Pons (tissue), 1 donor: ENCODE measurements at regions not wholly inside any gene's neighbourhood (a gene's known extent, or its start where the extent isn't known, plus 50 kb on each side); places are given as distances from the start of the nearest gene placed in this dataset.

Experiments used
- DNase-seq: peaks from one replicate; pipeline ENCODE4 v3.0.0-alpha.2; 2016; ENCODE audit warnings: low spot score

DNA sequence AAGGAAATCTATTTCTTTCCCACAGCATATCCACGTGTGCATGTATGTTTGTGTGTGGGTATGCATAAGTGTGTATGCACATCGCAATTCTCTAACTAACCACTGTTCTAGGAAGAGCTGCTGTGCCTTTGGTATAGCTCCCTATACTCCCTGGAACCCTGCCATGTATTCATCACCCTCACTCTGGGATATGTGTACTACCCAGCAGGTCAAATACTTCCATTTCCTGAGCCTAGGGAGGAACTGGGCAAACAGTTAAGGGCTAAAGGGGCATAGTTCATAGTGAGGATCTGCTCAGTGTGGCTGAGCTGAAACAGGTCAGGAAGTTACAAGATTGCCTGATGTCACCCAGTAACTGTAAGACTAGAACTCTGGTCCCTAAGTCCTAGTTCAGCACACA lies 260.4 kb downstream of the RPLP1 start:
- no peak for DNase-seq

DNA sequence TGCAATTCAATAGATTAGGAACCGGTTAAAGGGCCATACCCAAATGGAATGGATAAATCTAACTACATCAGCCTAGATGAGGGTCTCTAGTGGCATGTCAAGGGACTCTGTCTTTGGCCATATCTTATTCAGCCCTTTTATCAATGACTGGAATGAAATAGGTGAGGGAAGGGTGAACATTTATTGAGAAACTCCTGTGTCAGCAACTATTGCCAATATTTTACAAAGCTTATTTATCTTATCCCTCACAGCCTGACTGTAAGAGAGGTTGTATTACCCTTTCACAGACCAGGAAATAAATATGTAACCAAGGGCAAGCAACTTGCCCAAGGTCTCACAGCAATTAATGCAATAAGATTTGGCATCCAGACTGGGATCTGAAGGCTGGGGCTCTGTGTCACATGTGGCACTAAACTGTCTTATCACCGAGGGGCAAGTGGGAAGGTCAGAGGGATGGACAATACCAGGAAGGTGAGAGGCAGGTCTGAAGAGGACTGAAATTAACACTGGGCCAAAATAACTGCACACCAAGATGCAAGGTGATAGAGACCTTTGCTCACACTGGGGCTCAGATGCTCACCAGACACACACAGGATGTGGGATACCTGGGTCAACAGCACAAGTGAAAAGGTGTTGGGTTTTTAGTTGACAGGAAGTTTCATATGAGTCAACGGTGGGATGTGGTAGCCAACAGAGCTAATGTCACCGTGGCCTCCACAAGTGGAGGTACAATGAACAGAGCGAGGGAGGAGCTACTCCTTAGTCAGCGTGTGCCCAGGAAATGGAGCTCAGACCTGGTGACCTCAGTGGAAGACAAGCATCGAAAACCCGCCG lies 261.3 kb downstream of the RPLP1 start:
- no peak for DNase-seq

DNA sequence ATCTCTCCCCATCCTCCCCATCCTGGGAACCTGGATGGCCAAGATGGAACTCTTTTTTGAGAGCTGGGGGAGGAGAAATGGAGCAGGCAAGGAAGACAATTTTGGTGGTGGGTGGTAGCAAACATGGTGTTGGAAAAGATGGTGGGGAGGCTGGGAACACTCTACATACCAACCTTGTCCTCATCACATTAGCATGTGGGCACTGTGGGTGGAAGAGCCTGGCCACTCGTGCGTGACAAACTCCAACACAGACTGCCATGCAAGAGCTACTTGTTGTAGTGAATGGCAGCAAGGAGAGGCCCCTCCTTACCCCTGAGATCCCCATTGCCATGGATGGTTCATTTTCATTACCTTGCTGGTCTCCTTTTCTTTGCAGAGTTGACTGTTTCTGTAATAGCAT lies 262.6 kb downstream of the RPLP1 start:
- DNase-seq, result no peak

DNA sequence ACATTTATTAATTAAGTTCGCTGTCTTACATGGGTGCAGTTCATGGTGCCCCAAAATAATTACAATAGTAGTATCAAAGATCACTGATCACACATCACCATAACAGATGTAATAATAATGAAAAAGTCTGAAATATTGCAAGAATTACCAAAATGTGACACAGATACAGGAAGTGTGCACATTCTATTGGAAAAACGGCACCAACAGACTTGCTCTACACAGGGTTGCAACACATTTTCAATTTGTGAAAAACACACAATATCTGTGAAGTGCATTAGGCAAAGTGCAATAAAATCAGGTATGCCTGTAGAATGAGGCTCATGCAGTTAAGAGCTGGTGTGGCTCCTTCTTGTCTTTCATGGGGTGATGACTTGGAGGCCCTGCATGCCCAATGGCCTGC lies 265.8 kb downstream of the RPLP1 start:
- no peak for DNase-seq

DNA sequence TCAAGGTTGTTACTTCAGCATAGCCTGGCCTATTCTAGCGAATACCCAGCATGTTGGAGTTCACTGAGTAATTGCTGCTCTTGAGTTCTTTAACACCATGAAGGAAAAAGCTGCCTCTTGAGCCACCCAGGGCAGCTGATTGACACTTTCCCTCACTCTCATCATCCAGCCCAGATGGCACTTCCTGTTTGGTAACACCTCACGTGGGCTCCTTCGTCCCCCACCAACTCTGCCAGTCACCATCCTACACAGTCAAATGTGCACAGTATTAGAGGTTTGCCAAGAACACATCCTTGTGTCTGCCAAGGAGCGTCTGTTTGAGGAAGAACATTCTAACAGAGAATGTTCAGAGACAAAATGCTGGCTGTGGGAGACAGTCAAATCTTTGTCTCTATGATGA lies 266.3 kb downstream of the RPLP1 start:
- DNase-seq, result peak; percentile 81

DNA sequence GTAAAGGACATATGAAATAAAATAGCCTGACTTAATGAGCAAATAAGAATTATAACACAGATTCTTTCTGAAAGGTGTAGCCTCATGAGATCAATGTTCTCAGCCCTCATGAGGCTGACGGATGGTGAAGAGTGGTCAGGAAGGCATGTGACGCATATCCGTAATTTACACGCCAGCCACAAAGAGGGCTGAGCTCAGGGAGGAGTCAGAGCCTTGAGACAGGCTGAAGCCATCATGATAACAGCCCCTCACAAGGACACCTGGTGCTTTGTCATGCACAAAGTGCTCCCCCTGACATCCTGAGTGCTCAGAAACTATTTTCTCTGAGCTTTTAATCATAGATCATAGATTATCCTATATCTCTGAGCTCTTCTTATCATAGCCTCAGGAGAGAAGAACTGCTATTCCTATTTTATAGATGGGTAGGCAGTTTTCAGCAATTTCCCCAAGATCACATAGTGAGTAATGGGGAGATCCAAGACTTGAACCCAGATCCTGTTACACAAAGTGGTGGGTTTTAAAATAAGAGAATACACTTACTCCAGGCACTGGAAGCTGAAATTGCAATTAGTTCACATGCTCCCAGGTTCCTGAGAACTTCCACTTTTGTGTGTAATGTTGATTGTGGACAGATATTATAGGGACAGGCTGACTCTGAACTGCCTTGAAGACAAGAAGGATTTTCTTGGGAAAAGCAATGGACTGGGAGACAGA lies 267.1 kb downstream of the RPLP1 start:
- DNase-seq, result peak; percentile 45

DNA sequence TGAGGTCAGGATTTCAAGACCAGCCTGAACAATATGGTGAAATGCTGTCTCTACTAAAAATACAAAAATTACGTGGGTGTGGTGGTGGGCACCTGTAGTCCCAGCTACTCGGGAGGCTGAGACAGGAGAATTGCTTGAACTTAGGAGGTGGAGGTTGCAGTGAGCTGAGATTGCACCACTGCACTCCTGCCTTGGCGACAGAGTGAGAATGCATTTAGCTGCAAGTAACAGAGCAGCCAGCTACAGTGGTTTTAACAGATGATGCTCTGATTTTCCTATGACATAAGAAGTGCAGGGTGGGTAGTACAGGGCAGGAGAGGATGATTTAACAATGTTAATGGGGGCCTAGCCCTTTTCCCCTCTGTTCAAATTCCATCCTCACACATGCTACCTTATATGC lies 267.9 kb downstream of the RPLP1 start:
- DNase-seq, result no peak

DNA sequence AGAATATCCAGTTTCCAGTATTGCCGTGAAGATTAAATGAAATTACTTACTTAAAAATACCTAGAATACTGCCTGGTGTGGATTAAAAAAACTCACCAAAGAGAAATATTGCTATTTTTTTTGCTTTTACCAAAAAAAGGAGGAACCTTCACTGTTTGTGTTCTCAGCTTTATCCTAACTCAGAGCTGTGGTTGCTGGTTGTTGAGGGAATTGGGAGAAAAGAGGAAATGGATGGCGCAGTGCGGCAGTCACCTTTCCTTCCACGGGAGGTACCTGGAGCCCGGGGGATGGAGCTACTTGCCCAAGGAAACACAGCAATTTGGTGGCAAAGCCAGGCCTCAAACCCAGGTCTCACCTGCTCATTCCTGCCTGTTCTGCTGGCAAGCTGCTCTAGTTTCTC lies 270.3 kb downstream of the RPLP1 start:
- DNase-seq, result no peak

DNA sequence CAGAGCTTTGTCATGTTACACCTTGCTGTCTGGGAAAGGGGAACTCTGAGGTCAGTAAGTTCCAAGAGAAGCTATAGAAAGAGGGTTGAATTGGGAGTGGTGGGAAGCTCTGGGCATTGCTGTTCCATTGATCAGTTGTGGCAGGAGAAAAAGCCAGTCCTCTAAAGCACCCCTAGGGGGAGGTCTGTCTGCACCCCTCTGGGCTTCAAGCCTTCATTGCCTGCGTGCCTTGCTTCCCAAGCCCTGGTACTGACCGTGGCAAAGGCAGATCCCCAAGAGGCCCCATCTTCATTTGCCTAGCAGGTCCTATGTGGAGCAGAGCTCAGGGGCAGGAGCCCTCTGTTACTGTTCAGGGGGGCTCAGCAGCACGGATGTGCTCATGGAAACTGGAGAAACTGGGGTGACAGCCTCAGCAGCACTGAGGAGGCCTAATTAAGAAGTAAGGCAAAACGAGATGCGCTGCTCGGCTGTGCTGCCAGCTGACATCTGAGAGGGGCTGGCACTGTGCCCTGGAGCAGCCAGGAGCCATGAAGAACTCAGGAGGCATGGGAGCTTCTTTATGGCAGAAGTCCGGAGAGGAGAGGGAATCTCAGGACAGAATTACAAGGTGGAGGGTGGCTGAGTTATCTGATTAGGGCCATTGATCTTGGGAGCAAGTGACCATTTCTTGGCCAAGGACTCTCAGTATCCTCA lies 270.9 kb downstream of the RPLP1 start:
- no peak for DNase-seq

DNA sequence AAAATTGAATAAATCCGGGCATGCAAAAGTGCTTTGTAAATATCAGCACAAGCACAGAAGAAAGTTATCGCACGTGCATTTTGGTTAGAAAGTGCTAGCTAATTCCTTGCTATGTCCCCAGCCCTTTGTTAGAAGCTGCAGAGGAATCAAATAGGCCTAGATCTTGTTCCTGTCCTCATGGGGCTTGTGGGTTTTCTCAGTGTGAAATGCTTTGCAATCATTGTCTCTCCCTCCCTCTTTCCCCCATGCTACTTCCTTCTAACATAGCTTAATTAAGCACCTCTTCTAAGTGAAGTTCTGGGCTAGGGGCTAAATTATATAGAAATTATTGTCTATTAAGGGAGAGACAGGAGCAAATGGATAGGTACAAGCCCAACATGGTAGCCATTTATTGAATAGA lies 271.7 kb downstream of the RPLP1 start:
- DNase-seq, result no peak

DNA sequence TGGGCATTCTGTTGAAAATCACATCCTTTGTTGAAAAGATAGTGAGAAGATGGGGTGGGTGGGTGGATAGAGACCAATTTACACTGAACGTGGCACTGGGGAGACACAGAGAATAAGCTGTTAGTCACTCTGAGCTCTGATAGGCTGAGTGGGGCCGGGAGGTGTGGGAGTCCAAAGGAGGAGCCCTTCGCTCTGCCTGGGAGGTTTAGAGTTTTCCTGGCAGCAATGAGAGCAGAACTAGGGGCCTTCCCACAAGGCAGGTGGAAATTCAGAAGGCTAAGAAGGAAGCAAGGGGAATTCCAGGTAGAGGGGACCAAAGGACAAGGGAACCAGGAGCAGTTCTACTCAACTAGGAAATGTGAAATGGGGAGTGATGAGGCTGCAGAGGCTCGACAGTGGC lies 272.7 kb downstream of the RPLP1 start:
- DNase-seq, result no peak

DNA sequence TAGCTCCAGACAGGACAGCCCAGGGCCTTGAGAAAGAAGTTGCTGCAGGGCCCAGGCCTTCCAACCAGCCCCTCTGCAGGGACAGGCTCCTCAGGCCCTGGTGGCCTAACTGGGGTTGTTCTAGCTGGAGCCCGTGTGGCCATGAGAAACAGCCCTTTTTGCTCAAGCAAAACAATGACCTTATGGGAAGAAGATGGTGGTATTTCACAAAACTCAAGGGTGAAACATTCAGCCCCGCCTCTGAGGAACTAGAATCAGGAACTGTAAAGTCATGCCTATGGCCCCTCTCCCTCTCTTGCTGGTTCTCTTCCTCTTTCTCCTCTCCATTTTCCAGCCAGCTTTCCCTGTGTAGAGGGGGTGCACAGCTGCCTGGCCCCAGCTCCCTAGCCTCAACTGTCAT lies 273.3 kb downstream of the RPLP1 start:
- peak; percentile 54 for DNase-seq

DNA sequence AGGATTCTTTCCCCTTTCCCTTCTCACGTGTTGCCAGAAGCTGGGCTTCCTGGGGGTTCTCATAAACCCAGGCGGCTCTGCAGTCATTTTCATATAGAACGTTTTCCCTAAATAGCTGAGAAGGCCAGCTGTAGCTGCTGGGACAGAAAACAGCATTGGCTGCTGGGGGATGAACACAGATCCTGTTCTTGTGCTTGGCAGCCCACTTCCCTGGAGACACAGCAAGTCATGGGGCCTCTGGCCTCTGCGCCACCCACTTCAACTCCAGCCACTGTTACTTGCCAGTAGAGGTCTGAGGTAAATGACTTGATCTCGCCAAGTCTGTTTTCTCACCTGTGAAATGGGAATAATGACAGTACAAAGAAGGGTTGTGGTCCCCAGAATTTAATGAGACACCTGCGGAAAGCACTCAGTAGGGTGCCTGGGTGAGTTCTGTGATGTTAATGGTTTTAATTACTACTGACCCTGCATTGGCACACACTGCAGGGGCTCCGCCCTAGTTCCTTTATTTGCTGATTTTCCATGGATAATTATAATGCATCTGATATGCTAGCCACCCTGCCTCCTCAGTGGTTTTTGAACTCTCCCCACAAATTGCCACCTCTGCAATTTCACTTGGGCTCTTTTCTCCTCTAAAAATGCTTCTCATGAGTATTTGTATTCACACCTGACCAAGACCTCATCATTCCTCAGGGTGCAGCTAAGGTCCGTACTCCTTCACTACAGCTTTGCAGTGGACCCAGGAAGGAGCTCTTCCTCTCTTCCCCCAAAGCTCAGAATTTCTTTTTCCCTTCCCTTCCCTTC lies 274.7 kb downstream of the RPLP1 start:
- no peak for DNase-seq

DNA sequence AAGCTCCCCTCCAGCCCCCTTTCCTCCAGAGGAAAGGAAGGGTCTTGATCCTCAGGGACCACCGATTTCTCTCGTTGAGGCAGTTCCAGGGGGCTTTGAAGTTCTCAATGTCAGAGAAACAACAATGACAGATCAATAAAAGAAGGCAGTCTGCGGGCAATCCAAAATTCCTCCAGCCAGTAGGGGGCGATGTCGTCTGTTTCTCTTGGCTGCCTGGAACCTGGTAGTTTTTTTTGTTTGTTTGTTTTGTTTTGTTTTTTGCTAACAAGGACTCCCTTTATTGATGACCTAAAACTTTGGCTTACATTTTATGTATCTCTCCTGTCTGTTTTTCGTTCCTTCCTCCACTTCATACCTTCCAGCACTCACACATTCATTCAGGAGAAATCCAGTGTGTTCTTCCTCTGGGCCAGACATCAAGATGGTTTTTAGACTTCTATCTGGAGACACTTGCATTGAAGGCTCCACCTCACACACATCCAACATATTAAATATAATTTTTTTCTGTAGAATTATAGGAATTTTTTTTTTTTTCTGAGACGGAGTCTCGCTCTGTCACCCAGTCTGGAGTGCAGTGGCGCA lies 276.6 kb downstream of the RPLP1 start:
- no peak for DNase-seq

DNA sequence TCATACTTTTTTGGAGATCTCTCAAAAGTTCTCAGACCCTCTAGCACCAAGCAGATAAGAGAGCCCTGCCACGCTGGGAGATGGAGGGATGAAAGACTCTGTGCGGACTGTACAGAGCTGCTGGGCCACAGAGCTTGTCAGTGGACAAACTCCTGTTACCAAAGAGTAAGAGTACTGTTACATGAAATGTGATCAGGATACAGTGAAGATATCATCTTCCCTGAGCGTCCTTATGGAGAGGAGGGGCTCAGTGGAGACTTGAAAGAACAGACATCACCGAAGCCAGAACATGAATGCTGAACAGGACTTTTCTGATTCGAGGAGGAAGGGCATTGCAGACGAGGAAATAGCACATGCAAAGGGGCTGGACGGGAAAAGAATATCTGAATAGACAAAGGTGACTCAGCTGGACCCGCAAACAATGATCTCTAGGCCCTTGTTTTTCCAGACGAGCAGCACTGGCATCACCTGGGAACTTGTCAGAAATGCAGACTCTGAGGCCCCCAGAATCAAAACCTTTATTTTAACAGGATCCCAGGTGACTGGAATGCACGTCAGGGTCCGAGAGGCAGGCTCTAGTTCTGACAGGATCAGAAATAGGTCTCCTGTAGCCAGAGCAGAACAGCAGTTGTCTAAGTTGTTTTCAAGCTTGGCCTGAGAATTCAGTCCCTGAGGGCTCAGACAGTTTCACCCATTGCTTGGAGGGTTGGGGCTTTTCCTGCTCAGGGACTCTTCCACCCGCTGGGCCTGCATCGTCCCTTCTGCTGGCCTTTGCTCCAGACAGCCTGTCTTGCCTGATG lies 277.9 kb downstream of the RPLP1 start:
- DNase-seq, result no peak

DNA sequence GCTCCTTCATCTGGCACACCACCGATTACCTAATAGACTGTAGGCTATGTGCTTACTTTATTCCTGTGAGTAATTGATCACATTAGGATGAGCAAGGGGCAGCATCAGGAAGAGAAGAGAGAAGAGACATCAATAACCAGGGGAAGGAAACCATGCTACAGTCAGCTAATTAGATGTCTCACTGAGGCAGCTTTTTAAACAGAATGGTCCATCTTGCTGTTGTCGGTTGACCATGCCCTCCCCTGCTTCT lies 278.4 kb downstream of the RPLP1 start:
- DNase-seq, result no peak

DNA sequence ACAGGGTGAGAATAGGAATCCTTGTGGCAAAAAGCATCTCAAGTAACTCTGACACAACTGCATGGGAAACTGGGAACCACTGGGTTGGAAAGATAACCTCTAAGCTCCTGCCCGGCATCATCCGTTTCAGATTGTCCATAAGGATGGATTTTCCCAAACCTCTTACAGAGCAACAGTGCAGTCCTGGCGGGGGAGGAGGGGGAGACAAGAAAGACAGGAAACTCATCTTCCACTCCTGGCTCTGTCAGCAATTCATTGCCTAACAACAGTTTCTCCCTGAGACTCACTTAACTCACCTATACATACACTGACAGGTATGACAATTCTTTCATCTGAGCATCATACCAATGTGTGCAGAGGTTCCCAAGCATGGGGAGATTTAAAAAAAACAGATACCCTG lies 279.0 kb downstream of the RPLP1 start:
- DNase-seq, result no peak

DNA sequence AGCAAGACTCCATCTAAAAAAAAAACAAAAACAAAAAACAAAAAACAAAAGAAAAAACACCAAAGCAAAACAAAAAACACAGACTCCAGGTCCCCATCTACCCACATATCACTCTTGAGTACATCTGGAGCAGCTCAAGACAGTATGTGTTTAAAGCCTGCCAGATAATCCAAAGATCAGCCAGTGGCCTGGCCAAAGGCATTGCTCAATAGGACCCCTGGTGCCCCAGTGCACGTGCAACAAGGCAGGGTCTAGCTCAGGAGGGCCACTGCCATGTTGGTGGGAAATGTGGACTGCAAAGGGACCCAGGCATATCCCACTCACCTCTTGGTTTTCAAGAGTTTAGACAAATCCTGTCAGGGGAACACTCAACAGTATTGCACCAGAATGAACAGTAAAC lies 279.5 kb downstream of the RPLP1 start:
- no peak for DNase-seq

DNA sequence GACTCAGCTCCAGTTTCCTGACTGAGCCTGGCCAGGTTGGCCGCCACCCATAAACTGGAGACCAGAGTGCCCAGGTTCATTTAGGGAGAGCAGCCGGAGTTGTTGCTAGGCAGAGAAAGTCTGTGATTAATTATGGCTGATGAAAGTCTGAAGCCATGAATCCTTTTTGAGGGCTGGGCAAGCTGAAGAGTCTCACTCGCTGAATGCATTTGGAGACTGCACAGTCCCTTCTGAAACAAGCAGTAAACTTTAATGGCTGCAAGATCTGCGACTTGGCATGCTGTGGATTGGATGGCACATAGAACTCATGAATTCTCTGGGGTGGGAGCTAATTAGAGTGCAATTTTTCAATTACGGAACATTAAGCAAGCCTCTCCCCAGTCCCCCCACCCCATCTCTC lies 282.1 kb downstream of the RPLP1 start:
- no peak for DNase-seq

DNA sequence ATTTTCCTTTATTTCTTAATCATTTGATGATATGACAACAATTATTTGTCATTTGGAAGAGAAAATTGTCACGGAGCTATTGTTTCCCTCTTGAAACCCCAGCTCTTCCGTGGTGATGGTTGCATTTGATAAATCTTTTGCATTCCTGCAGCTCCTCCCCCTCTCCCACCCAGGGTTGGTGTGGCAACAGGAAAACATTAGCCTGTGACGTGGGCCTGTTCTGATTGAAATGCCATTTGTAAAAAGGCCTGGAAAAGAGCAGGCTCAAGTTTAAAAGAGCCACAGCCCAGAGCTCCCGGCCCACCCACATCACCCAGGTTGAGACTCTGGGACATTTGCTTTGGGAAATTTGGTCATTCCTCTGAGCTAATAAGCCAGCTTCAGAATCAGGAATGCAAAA lies 282.5 kb downstream of the RPLP1 start:
- no peak for DNase-seq

DNA sequence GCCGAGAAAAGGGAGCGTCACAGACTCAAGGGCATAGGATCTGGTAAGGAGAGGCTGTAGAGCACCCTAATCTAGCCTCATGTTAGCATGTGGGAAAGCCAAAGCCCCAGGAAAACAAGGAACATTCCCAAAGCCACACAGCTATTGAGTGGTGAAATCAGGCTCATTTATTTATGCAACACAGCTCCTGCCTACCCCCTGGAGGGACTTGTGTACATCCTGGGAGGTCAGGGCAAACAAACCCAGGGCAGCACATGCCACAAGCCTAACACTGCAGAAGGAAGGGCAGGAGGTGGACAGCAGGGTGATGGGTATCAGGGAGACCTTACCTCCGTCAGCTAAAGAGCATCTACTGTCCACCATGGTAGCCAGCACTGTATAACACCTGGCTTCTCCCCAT lies 283.5 kb downstream of the RPLP1 start:
- DNase-seq, result no peak
